GM19035 (cell line): ENCODE measurements at regions not wholly inside any gene's neighbourhood (a gene's known extent, or its start where the extent isn't known, plus 50 kb on each side); places are given as distances from the start of the nearest gene placed in this dataset.
A peak's percentile ranks its signal among the peaks of the same experiment; 100 is the strongest.

Experiments
- ATAC-seq: cut with Tn5 transposase; IDR thresholded peaks from one replicate; pipeline ENCODE4 v1.9.1; 2021; ENCODE audit not compliant: unreplicated experiment

DNA sequence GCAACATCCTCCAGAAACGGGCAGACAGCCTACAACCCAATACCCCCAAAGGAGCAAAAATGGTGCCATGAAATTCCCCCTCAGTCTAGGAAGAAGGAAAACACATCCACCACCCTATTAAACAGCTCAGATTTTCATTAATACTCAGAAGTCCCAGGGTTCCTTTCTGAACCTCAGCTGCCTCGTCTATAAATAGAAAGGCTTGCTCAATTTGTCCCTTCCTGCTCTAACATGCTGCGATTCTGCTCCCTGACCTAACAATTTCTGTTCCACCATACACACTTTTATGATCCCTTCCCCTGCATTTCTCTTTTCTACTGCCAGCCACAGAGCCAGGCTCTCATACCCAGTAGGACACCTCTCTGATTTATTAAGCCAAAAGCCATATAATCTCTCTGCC is 68.1 kb downstream of the MTERF1 start:
- no peak for ATAC-seq

DNA sequence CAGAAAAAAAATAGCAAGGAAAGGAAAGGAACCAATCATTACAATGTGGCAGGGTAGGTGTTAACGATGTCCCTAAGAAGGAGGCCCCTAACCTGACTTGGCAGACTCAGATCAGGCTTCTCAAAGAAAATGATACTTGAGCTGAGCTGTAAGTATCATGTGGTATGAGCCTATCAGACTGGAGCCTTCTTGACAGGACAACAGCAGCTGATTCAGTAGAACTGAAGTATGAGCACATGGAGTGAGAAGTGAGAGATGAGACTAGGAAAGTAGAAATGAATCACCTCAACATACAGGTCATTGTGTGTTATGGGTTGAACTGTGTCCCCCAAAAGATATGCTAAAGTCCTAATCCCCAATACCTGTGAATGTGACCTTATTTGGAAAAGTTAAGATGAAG is 66.3 kb downstream of the MTERF1 start:
- ATAC-seq = peak; percentile 53
